Memory B cell (primary cell): ENCODE measurements at regions not wholly inside any gene's neighbourhood (a gene's known extent, or its start where the extent isn't known, plus 50 kb on each side); places are given as distances from the start of the nearest gene placed in this dataset.
"Not testable (repeated sequence)": the region's sequence is repeated elsewhere in the genome, so short reads cannot be mapped to it uniquely, and the experiment has no call there.

Experiments used
- ATAC-seq: fragments of 150-1000 bp; cut with Tn5 transposase; 2 replicates; pipeline ENCODE4 v1.10.0; 2021; ENCODE audit warnings: low read depth, mild to moderate bottlenecking, moderate library complexity
- DNase-seq, 2 donors: peaks; one replicate each; pipeline ENCODE4 v3.0.0; 2022; ENCODE audit warnings: low spot score in 2 of 2
- H3K27ac Mint-ChIP-seq: one replicate; pipeline ENCODE4 v1.8.0; 2022; ENCODE audit warnings: mild to moderate bottlenecking, moderate library complexity, mixed read lengths
- H3K27me3 Mint-ChIP-seq: one replicate; pipeline ENCODE4 v1.8.0; 2022; ENCODE audit warnings: mixed read lengths
- H3K36me3 Mint-ChIP-seq: one replicate; pipeline ENCODE4 v1.8.0; 2022; ENCODE audit warnings: mild to moderate bottlenecking, mixed read lengths
- H3K4me1 Mint-ChIP-seq: one replicate; pipeline ENCODE4 v1.8.0; 2022; ENCODE audit warnings: mixed read lengths
- H3K4me3 Mint-ChIP-seq: one replicate; pipeline ENCODE4 v1.8.0; 2022; ENCODE audit warnings: mild to moderate bottlenecking, moderate library complexity, mixed read lengths
- H3K9me3 Mint-ChIP-seq: one replicate; pipeline ENCODE4 v1.8.0; 2022; ENCODE audit warnings: mixed read lengths

- no peak overlapping the region for H3K4me3 Mint-ChIP-seq
These were observed 776.2 kb downstream of the RNF144A start for GRCh38 chr2:7693246-7694075.

GRCh38 chr2:7694076-7694985, 777.1 kb downstream of the RNF144A start:
- no peak overlapping the region for H3K27ac Mint-ChIP-seq
- no peak for ATAC-seq

More at GRCh38 chr2:7693246-7694075, 776.2 kb downstream of the RNF144A start:
- H3K9me3 Mint-ChIP-seq: peaks cover 4% of the 10 kb centered on the region
- ATAC-seq: no peak
- no peak overlapping the region for H3K27ac Mint-ChIP-seq
- no peak for DNase-seq
- no peaks in the 10 kb centered on the region for H3K36me3 Mint-ChIP-seq
- H3K27me3 Mint-ChIP-seq: peaks cover 9% of the 10 kb centered on the region
- no peaks in the 10 kb centered on the region for H3K4me1 Mint-ChIP-seq

GRCh38 chr2:7696556-7696955, 779.3 kb downstream of the RNF144A start:
- ATAC-seq, H3K27ac Mint-ChIP-seq, H3K36me3 Mint-ChIP-seq, H3K4me1 Mint-ChIP-seq, H3K4me3 Mint-ChIP-seq, DNase-seq, H3K27me3 Mint-ChIP-seq, H3K9me3 Mint-ChIP-seq: not testable (repeated sequence)

More at GRCh38 chr2:7694076-7694985, 777.1 kb downstream of the RNF144A start:
- no peaks in the 10 kb centered on the region for H3K36me3 Mint-ChIP-seq
- H3K4me1 Mint-ChIP-seq: no peaks in the 10 kb centered on the region
- DNase-seq: no peak
- H3K27me3 Mint-ChIP-seq: peaks cover 9% of the 10 kb centered on the region
- peaks cover 4% of the 10 kb centered on the region for H3K9me3 Mint-ChIP-seq
- no peak overlapping the region for H3K4me3 Mint-ChIP-seq

- no peak for ATAC-seq
- DNase-seq: no peak
- Mint-ChIP-seq H3K27ac (no peak overlapping the region), H3K27me3 (peaks cover 9% of the 10 kb centered on the region), H3K4me3 (no peak overlapping the region), H3K36me3 (no peaks in the 10 kb centered on the region), H3K4me1 (no peaks in the 10 kb centered on the region), H3K9me3 (peaks cover 4% of the 10 kb centered on the region)
These were observed 779.8 kb downstream of the RNF144A start for GRCh38 chr2:7697052-7697451.

- no peaks in the 10 kb centered on the region for H3K27me3 Mint-ChIP-seq
- peaks cover 5% of the 10 kb centered on the region for H3K4me1 Mint-ChIP-seq
- H3K9me3 Mint-ChIP-seq: no peaks in the 10 kb centered on the region
- DNase-seq (no peak), ATAC-seq (no peak)
- H3K36me3 Mint-ChIP-seq: no peaks in the 10 kb centered on the region
- no peak overlapping the region for H3K27ac Mint-ChIP-seq
- no peak overlapping the region for H3K4me3 Mint-ChIP-seq
These were observed 784.6 kb downstream of the RNF144A start for GRCh38 chr2:7701791-7702190.

- Mint-ChIP-seq H3K4me1 (peaks cover 5% of the 10 kb centered on the region), H3K27ac (no peak overlapping the region), H3K27me3 (peaks cover 3% of the 10 kb centered on the region), H3K4me3 (no peak overlapping the region), H3K9me3 (no peaks in the 10 kb centered on the region), H3K36me3 (no peaks in the 10 kb centered on the region)
- no peak for DNase-seq
- ATAC-seq: no peak
These were observed 785.8 kb downstream of the RNF144A start for GRCh38 chr2:7703048-7703447.

- Mint-ChIP-seq H3K36me3 (no peaks in the 10 kb centered on the region), H3K27ac (no peak overlapping the region), H3K9me3 (no peaks in the 10 kb centered on the region), H3K4me1 (peaks cover 5% of the 10 kb centered on the region), H3K4me3 (no peak overlapping the region), H3K27me3 (peaks cover 3% of the 10 kb centered on the region)
- ATAC-seq (no peak), DNase-seq (no peak)
These were observed 786.4 kb downstream of the RNF144A start for GRCh38 chr2:7703543-7704144.

- Mint-ChIP-seq H3K36me3 (no peaks in the 10 kb centered on the region), H3K4me3 (no peak overlapping the region), H3K4me1 (peaks cover 5% of the 10 kb centered on the region), H3K9me3 (no peaks in the 10 kb centered on the region), H3K27me3 (peaks cover 3% of the 10 kb centered on the region), H3K27ac (no peak overlapping the region)
- ATAC-seq (no peak), DNase-seq (no peak)
These were observed 787.2 kb downstream of the RNF144A start for GRCh38 chr2:7704296-7704865.

GRCh38 chr2:7706791-7707190, 789.6 kb downstream of the RNF144A start:
- DNase-seq (no peak), ATAC-seq (no peak)
- Mint-ChIP-seq H3K27ac (no peak overlapping the region), H3K4me1 (peaks cover 5% of the 10 kb centered on the region), H3K36me3 (no peaks in the 10 kb centered on the region), H3K27me3 (peaks cover 4% of the 10 kb centered on the region), H3K4me3 (no peak overlapping the region), H3K9me3 (no peaks in the 10 kb centered on the region)

- H3K4me3 Mint-ChIP-seq: no peak overlapping the region
- ATAC-seq (no peak), DNase-seq (no peak)
- no peaks in the 10 kb centered on the region for H3K36me3 Mint-ChIP-seq
- H3K4me1 Mint-ChIP-seq: peaks cover 3% of the 10 kb centered on the region
- no peaks in the 10 kb centered on the region for H3K9me3 Mint-ChIP-seq
- peaks cover 5% of the 10 kb centered on the region for H3K27me3 Mint-ChIP-seq
- H3K27ac Mint-ChIP-seq: no peak overlapping the region
These were observed 790.5 kb downstream of the RNF144A start for GRCh38 chr2:7707723-7708122.

GRCh38 chr2:7709907-7710306, 792.7 kb downstream of the RNF144A start:
- Mint-ChIP-seq H3K9me3 (no peaks in the 10 kb centered on the region), H3K27ac (no peak overlapping the region), H3K4me3 (no peak overlapping the region), H3K27me3 (peaks cover 12% of the 10 kb centered on the region), H3K36me3 (no peaks in the 10 kb centered on the region), H3K4me1 (no peaks in the 10 kb centered on the region)
- ATAC-seq (no peak), DNase-seq (no peak)

- no peak overlapping the region for H3K4me3 Mint-ChIP-seq
- H3K4me1 Mint-ChIP-seq: no peaks in the 10 kb centered on the region
- no peak for ATAC-seq
- H3K36me3 Mint-ChIP-seq: no peaks in the 10 kb centered on the region
- no peak overlapping the region for H3K27ac Mint-ChIP-seq
- no peak for DNase-seq
- H3K27me3 Mint-ChIP-seq: peaks cover 12% of the 10 kb centered on the region
- no peaks in the 10 kb centered on the region for H3K9me3 Mint-ChIP-seq
These were observed 794.0 kb downstream of the RNF144A start for GRCh38 chr2:7711167-7711566.

GRCh38 chr2:7719876-7720275, 802.7 kb downstream of the RNF144A start:
- ATAC-seq: no peak
- no peaks in the 10 kb centered on the region for H3K36me3 Mint-ChIP-seq
- no peaks in the 10 kb centered on the region for H3K27me3 Mint-ChIP-seq
- H3K9me3 Mint-ChIP-seq: no peaks in the 10 kb centered on the region
- no peak overlapping the region for H3K27ac Mint-ChIP-seq
- no peak overlapping the region for H3K4me3 Mint-ChIP-seq
- no peak for DNase-seq
- H3K4me1 Mint-ChIP-seq: no peaks in the 10 kb centered on the region
